ENCODE measurements at regions not wholly inside any gene's neighbourhood (a gene's known extent, or its start where the extent isn't known, plus 50 kb on each side); places are given as distances from the start of the nearest gene placed in this dataset.

DNA sequence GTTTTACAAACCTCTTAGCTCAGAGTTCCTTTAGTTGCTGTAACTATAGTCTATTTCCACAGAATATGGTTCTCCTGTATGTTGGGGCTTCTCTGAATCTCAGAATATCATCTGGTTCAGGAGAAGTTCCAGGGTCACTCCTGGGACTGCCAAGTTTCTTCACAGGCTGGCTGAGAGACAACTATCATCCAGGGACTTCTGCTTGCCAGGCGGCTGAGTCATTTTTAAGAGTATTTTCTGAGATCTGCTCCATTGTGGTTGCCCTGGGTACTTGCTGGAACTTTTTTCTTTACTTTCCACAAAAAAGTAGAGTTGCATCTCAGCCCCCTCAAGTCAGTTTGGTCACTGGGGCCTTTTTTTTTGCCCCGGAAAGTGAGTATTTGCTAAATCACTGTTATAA, 566.5 kb downstream of the LRRC70 start:
- no peak overlapping the region for H3K9ac ChIP-seq (ENCODE audit: low read depth, low read length)
- H3K4ac ChIP-seq (ENCODE audit: low read depth, low read length): no peak overlapping the region
- H3K4me1 ChIP-seq (ENCODE audit: control insufficient read depth, insufficient read depth, low read length): no peaks in the 10 kb centered on the region
- H3K9me3 ChIP-seq (ENCODE audit: control insufficient read depth, insufficient read depth, low read length): no peaks in the 10 kb centered on the region
- H2AK9ac ChIP-seq (replicated peaks; ENCODE audit: low read depth, low read length, poor library complexity): no peak overlapping the region
- no peak overlapping the region for H2BK15ac ChIP-seq (ENCODE audit: low read depth, low read length)
- H2BK120ac ChIP-seq (ENCODE audit: low read depth, low read length): no peak overlapping the region
- no peak overlapping the region for H3K23ac ChIP-seq (ENCODE audit: low read depth, low read length)
- no peak overlapping the region for H2BK5ac ChIP-seq (ENCODE audit: low read depth, low read length, poor library complexity, severe bottlenecking)
- no TSS peak for BruUV-seq (replicated peaks)
- H2AFZ ChIP-seq (replicated peaks; ENCODE audit: low read length, poor library complexity): no peak overlapping the region
- no peaks in the 10 kb centered on the region for H3K9me1 ChIP-seq (ENCODE audit: insufficient read depth, low read length)
- no peak overlapping the region for H4K5ac ChIP-seq (ENCODE audit: low read depth, low read length)
- intact Hi-C loops (cut with micrococcal nuclease) (no loop called here), dilution Hi-C loops (cut with HindIII; ENCODE audit: low sequenced_read_pairs, unreplicated experiment) (no loop called here), in situ Hi-C loops (cut with MboI; ENCODE audit: low sequenced_read_pairs) (no loop called here)
- H3K4me2 ChIP-seq (ENCODE audit: low read depth, low read length): no peak overlapping the region
- no peaks in the 10 kb centered on the region for H3K27me3 ChIP-seq (ENCODE audit: control insufficient read depth, insufficient read depth, low read length)
- TF ChIP-seq POLR2A (IDR thresholded peaks at IDR 0.05; ENCODE audit: low read depth, low read length) (no peak), BHLHE40 (IDR thresholded peaks at IDR 0.05; ENCODE audit: low read depth, low read length) (no peak), RAD21 (IDR thresholded peaks at IDR 0.05; ENCODE audit: low read length) (no peak), NFE2L2 (IDR thresholded peaks at IDR 0.05; ENCODE audit: low read depth, low read length) (no peak), CHD1 (IDR thresholded peaks at IDR 0.05; ENCODE audit: low read depth, low read length) (no peak), SMC3 (IDR thresholded peaks at IDR 0.05; ENCODE audit: low read depth, low read length) (no peak), MAZ (IDR thresholded peaks at IDR 0.05; ENCODE audit: borderline replicate concordance, low read depth, low read length) (no peak), FOS (IDR thresholded peaks at IDR 0.05; ENCODE audit: low read depth, low read length) (no peak), MXI1 (IDR thresholded peaks at IDR 0.05; ENCODE audit: borderline replicate concordance, low read depth, low read length) (no peak), MAFK (IDR thresholded peaks at IDR 0.05; ENCODE audit: low read depth, low read length) (no peak), RFX5 (IDR thresholded peaks at IDR 0.05; ENCODE audit: low read depth, low read length) (no peak), CEBPB (IDR thresholded peaks at IDR 0.05; ENCODE audit: low read depth, low read length) (no peak)
- TF ChIP-seq, protein P1, sequence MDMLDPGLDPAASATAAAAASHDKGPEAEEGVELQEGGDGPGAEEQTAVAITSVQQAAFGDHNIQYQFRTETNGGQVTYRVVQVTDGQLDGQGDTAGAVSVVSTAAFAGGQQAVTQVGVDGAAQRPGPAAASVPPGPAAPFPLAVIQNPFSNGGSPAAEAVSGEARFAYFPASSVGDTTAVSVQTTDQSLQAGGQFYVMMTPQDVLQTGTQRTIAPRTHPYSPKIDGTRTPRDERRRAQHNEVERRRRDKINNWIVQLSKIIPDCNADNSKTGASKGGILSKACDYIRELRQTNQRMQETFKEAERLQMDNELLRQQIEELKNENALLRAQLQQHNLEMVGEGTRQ (IDR thresholded peaks at IDR 0.05; ENCODE audit: low read depth, low read length): no peak
- TF ChIP-seq, protein P2, sequence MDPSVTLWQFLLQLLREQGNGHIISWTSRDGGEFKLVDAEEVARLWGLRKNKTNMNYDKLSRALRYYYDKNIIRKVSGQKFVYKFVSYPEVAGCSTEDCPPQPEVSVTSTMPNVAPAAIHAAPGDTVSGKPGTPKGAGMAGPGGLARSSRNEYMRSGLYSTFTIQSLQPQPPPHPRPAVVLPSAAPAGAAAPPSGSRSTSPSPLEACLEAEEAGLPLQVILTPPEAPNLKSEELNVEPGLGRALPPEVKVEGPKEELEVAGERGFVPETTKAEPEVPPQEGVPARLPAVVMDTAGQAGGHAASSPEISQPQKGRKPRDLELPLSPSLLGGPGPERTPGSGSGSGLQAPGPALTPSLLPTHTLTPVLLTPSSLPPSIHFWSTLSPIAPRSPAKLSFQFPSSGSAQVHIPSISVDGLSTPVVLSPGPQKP (IDR thresholded peaks at IDR 0.05; ENCODE audit: borderline replicate concordance, low read depth, low read length): no peak
- TF ChIP-seq, protein P3, sequence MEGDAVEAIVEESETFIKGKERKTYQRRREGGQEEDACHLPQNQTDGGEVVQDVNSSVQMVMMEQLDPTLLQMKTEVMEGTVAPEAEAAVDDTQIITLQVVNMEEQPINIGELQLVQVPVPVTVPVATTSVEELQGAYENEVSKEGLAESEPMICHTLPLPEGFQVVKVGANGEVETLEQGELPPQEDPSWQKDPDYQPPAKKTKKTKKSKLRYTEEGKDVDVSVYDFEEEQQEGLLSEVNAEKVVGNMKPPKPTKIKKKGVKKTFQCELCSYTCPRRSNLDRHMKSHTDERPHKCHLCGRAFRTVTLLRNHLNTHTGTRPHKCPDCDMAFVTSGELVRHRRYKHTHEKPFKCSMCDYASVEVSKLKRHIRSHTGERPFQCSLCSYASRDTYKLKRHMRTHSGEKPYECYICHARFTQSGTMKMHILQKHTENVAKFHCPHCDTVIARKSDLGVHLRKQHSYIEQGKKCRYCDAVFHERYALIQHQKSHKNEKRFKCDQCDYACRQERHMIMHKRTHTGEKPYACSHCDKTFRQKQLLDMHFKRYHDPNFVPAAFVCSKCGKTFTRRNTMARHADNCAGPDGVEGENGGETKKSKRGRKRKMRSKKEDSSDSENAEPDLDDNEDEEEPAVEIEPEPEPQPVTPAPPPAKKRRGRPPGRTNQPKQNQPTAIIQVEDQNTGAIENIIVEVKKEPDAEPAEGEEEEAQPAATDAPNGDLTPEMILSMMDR (conservative IDR thresholded peaks at IDR 0.05; ENCODE audit: low read depth, low read length): no peak
- ChIA-PET POLR2A (ENCODE audit: unreplicated experiment) (no interaction called here), CTCF (no interaction called here)
- no peak overlapping the region for H3K4me3 ChIP-seq (ENCODE audit: insufficient read depth, low read depth, low read length)
- no peaks in the 10 kb centered on the region for H4K20me1 ChIP-seq (ENCODE audit: insufficient read depth, low read length)
- no peaks in the 10 kb centered on the region for H3K36me3 ChIP-seq (ENCODE audit: control insufficient read depth, insufficient read depth, low read length)
- H3K18ac ChIP-seq (ENCODE audit: low read depth, low read length): no peak overlapping the region
- H3K14ac ChIP-seq (replicated peaks; ENCODE audit: low read depth, low read length): no peak overlapping the region
- H4K8ac ChIP-seq (ENCODE audit: low read depth in 2 of 2, low read length in 2 of 2): no peak overlapping the region
- H4K91ac ChIP-seq (ENCODE audit: insufficient read depth, low read depth, low read length): no peak overlapping the region
- H2BK20ac ChIP-seq (ENCODE audit: low read depth, low read length): no peak overlapping the region
- WGBS, 2 experiments (ENCODE audit: extremely low coverage in 2 of 2, insufficient read length in 1 of 2): no CpG with 5 or more reads among the region's 2 CpGs
- no peaks in the 10 kb centered on the region for H3K79me1 ChIP-seq (ENCODE audit: low read depth in 1 of 2, low read length in 2 of 2)
- ATAC-seq (ENCODE audit: low read depth) (no peak), DNase-seq (no peak)
- no peak overlapping the region for H3K56ac ChIP-seq (ENCODE audit: extremely low read depth, insufficient read depth, low read length)
- no peak overlapping the region for H2AK5ac ChIP-seq (ENCODE audit: low read depth, low read length)
- H3K27ac ChIP-seq (ENCODE audit: insufficient read depth, low read length): no peak overlapping the region

All from IMR-90 (cell line).